ENCODE measurements at regions not wholly inside any gene's neighbourhood (a gene's known extent, or its start where the extent isn't known, plus 50 kb on each side); places are given as distances from the start of the nearest gene placed in this dataset.

DNA sequence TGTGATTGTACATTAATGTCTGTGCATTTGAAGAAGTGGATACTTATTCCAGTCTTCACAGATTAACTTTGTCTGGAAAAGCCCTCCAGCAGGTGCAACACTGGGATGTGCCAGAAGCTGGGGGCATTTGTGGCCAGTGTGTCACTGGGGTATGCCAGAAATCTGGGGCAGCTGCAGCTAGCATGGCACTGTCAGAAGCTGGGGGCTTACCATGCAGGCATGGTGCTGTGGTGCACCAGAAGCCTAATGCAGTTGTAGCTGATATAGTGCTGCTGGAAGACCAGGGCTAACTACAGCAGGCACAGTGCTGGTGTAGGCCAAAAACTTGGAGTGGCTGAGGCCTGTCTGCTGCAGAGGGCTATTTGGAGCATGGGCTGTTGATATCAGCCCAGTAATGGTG, 270.1 kb downstream of the STK31 start:
- TF ChIP-seq, protein P1, sequence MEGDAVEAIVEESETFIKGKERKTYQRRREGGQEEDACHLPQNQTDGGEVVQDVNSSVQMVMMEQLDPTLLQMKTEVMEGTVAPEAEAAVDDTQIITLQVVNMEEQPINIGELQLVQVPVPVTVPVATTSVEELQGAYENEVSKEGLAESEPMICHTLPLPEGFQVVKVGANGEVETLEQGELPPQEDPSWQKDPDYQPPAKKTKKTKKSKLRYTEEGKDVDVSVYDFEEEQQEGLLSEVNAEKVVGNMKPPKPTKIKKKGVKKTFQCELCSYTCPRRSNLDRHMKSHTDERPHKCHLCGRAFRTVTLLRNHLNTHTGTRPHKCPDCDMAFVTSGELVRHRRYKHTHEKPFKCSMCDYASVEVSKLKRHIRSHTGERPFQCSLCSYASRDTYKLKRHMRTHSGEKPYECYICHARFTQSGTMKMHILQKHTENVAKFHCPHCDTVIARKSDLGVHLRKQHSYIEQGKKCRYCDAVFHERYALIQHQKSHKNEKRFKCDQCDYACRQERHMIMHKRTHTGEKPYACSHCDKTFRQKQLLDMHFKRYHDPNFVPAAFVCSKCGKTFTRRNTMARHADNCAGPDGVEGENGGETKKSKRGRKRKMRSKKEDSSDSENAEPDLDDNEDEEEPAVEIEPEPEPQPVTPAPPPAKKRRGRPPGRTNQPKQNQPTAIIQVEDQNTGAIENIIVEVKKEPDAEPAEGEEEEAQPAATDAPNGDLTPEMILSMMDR (IDR thresholded peaks at IDR 0.05) = no peak
- no peak for TF ChIP-seq POLR2A (IDR thresholded peaks at IDR 0.05)
